Endothelial cell of umbilical vein (primary cell): ENCODE measurements at regions not wholly inside any gene's neighbourhood (a gene's known extent, or its start where the extent isn't known, plus 50 kb on each side); places are given as distances from the start of the nearest gene placed in this dataset.

ENCODE experiments used
- EZH2 ChIP-seq: IDR thresholded peaks from 2 replicates; pipeline ENCODE4 v1.6.1; 2012; ENCODE audit warnings: borderline replicate concordance, low read depth, mild to moderate bottlenecking, moderate library complexity, low read length, inconsistent platforms; ENCODE audit not compliant: severe bottlenecking
- FOS ChIP-seq: IDR thresholded peaks from 2 replicates; pipeline ENCODE4 v1.6.1; 2011; ENCODE audit warnings: mild to moderate bottlenecking, low read length, moderate library complexity, borderline replicate concordance; ENCODE audit not compliant: insufficient read depth
- JUN ChIP-seq: IDR thresholded peaks from 2 replicates; pipeline ENCODE4 v1.6.1; 2011; ENCODE audit warnings: borderline replicate concordance, low read depth; ENCODE audit not compliant: insufficient read length, insufficient read depth
- MYC ChIP-seq: IDR thresholded peaks from one replicate; pipeline ENCODE4 v1.6.1; 2011; ENCODE audit warnings: mild to moderate bottlenecking, low read depth, low read length
- POLR2A ChIP-seq: IDR thresholded peaks from 2 replicates; pipeline ENCODE4 v1.6.1; 2012; ENCODE audit warnings: low read depth, mild to moderate bottlenecking, control low read depth, low read length
- POLR2AphosphoS5 ChIP-seq: IDR thresholded peaks from 2 replicates; pipeline ENCODE4 v1.6.1; 2012; ENCODE audit warnings: low read depth, mild to moderate bottlenecking, control low read depth, low read length, moderate library complexity; ENCODE audit not compliant: insufficient read depth
- TF ChIP-seq, protein P1 (sequence below), 2 donors: IDR thresholded peaks; 1 replicate in 1 of 2; 2 replicates in 1 of 2; pipeline ENCODE4 v1.5.1; 2011; ENCODE audit warnings: low read length in 2 of 2, mild to moderate bottlenecking in 2 of 2, moderate library complexity in 2 of 2, control low read depth in 1 of 2, inconsistent platforms in 1 of 2, low read depth in 1 of 2; ENCODE audit not compliant: insufficient read depth in 1 of 2; ENCODE audit errors: extremely low read depth in 1 of 2
- TF ChIP-seq, protein P2 (sequence below): IDR thresholded peaks from 2 replicates; pipeline ENCODE4 v1.6.1; 2011; ENCODE audit not compliant: insufficient read depth, insufficient read length

DNA sequence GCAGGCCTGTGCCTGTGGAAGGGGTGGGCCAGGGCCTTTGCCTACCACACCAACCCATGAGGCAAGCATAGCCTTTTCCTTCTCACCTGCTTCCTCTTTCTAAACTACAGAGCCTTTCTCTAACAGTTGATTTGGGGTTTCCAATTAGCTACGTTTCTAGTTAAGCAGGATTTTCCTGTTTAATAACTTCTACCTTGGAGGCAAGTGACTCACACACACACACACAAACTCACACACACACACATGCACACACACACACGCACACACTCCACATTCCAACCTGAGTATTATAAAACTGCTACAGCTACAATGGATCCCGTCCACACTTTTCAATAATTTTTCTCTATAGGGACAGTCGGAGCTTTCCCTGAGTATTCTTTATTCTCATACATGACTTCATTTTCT, 84.9 kb downstream of the SOX11 start:
- TF ChIP-seq, protein P1, sequence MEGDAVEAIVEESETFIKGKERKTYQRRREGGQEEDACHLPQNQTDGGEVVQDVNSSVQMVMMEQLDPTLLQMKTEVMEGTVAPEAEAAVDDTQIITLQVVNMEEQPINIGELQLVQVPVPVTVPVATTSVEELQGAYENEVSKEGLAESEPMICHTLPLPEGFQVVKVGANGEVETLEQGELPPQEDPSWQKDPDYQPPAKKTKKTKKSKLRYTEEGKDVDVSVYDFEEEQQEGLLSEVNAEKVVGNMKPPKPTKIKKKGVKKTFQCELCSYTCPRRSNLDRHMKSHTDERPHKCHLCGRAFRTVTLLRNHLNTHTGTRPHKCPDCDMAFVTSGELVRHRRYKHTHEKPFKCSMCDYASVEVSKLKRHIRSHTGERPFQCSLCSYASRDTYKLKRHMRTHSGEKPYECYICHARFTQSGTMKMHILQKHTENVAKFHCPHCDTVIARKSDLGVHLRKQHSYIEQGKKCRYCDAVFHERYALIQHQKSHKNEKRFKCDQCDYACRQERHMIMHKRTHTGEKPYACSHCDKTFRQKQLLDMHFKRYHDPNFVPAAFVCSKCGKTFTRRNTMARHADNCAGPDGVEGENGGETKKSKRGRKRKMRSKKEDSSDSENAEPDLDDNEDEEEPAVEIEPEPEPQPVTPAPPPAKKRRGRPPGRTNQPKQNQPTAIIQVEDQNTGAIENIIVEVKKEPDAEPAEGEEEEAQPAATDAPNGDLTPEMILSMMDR (IDR thresholded peaks at IDR 0.05; ENCODE audit: extremely low read depth in 1 of 2, insufficient read depth in 1 of 2, low read depth in 1 of 2, low read length in 2 of 2): no peak
- TF ChIP-seq POLR2A (no peak), JUN (no peak), MYC (no peak), POLR2AphosphoS5 (no peak), EZH2 (no peak), FOS (no peak)
- TF ChIP-seq, protein P2, sequence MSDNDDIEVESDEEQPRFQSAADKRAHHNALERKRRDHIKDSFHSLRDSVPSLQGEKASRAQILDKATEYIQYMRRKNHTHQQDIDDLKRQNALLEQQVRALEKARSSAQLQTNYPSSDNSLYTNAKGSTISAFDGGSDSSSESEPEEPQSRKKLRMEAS: no peak
